Endothelial cell of umbilical vein (primary cell): ENCODE measurements at regions not wholly inside any gene's neighbourhood (a gene's known extent, or its start where the extent isn't known, plus 50 kb on each side); places are given as distances from the start of the nearest gene placed in this dataset.

ENCODE experiments used
- BruUV-seq: library from RNA; stranded (reverse); fragments of 400-500 nt; replicated peaks from 2 replicates; lab custom pipeline; 2021; lab: Mats Ljungman, UMichigan
- CTCF ChIA-PET: fragments of 300-600, 350-600 bp; sonication (Branson Sonifier 250); formaldehyde crosslinking; loops from one replicate; lab custom pipeline; 2021; ENCODE audit warnings: antibody characterized with exemption, inconsistent platforms; lab: Charles Lee
- POLR2A ChIA-PET: fragments of 300-600, 350-600 bp; sonication (Branson Sonifier 250); formaldehyde crosslinking; loops from one replicate; lab custom pipeline; 2021; ENCODE audit warnings: antibody characterized with exemption, inconsistent platforms; lab: Charles Lee
- DNase-seq: peaks from one replicate; pipeline ENCODE4 v3.0.0-alpha.2; 2011; ENCODE audit warnings: low read depth, low spot score
- FAIRE-seq: peaks from 2 replicates; lab custom pipeline; 2011; peaks lifted over from hg19 to GRCh38; lab: Jason Lieb, UNC
- H2AFZ ChIP-seq: 2 replicates; pipeline ENCODE4 v1.6.0; 2012; ENCODE audit warnings: low read depth, low read length, control low read depth, inconsistent platforms
- H3K27ac ChIP-seq: 2 replicates; pipeline ENCODE4 v1.5.1; 2011; ENCODE audit warnings: low read depth, mild to moderate bottlenecking, control low read depth, low read length, moderate library complexity; ENCODE audit not compliant: insufficient read depth
- H3K27me3 ChIP-seq, 2 experiments: 2 replicates each; pipeline versions ENCODE4 v1.6.0 to v1.6.1; 2011; ENCODE audit warnings: low read length in 2 of 2, mixed read lengths in 1 of 2; ENCODE audit not compliant: control insufficient read depth in 2 of 2, insufficient read depth in 2 of 2
- H3K36me3 ChIP-seq, 2 experiments: 2 replicates in 1 of 2; 3 replicates in 1 of 2; pipeline ENCODE4 v1.5.1; 2011; ENCODE audit warnings: low read length in 2 of 2, mild to moderate bottlenecking in 1 of 2, moderate library complexity in 1 of 2; ENCODE audit not compliant: control insufficient read depth in 2 of 2, insufficient read depth in 2 of 2; ENCODE audit errors: extremely low read depth in 1 of 2
- H3K4me1 ChIP-seq: 3 replicates; pipeline ENCODE4 v1.5.1; 2011; ENCODE audit warnings: mild to moderate bottlenecking, low read length; ENCODE audit not compliant: control insufficient read depth, insufficient read depth; ENCODE audit errors: extremely low read depth
- H3K4me2 ChIP-seq: 2 replicates; pipeline ENCODE4 v1.6.1; 2011; ENCODE audit warnings: low read length, control low read depth, mixed read lengths; ENCODE audit not compliant: insufficient read depth
- H3K4me3 ChIP-seq, 3 experiments: fragments of 200-600 bp in 1 of 3; sonication (generic), shearing (Covaris generic) in 1 of 3; replicated peaks in 1 of 3; 2 replicates each; pipeline ENCODE4 v1.5.1; 2011 to 2016; ENCODE audit warnings: control low read depth in 3 of 3, low read length in 3 of 3, mild to moderate bottlenecking in 2 of 3, inconsistent platforms in 1 of 3, low read depth in 1 of 3, moderate library complexity in 1 of 3; ENCODE audit not compliant: insufficient read depth in 1 of 3
- H3K79me2 ChIP-seq: 2 replicates; pipeline ENCODE4 v1.6.0; 2012; ENCODE audit warnings: low read length, inconsistent platforms; ENCODE audit not compliant: control insufficient read depth, insufficient read depth
- H3K9ac ChIP-seq: replicated peaks from 2 replicates; pipeline ENCODE3; 2011; ENCODE audit warnings: low read length, control low read depth; ENCODE audit not compliant: insufficient read depth; ENCODE audit errors: extremely low read depth
- H3K9me1 ChIP-seq: replicated peaks from 3 replicates; pipeline ENCODE4 v1.6.0; 2011; ENCODE audit warnings: mild to moderate bottlenecking, low read length; ENCODE audit not compliant: control insufficient read depth, insufficient read depth; ENCODE audit errors: extremely low read depth
- H3K9me3 ChIP-seq: replicated peaks from 2 replicates; pipeline ENCODE4 v1.5.1; 2012; ENCODE audit warnings: low read length, inconsistent platforms; ENCODE audit not compliant: control insufficient read depth, insufficient read depth
- H4K20me1 ChIP-seq: replicated peaks from 2 replicates; pipeline ENCODE3; 2011; ENCODE audit warnings: mild to moderate bottlenecking, low read length; ENCODE audit not compliant: control insufficient read depth, insufficient read depth; ENCODE audit errors: extremely low read depth
- CTCF ChIP-seq, 2 donors: IDR thresholded peaks; 1 replicate in 1 of 2; 2 replicates in 1 of 2; pipeline ENCODE4 v1.5.1; 2011; ENCODE audit warnings: low read length in 2 of 2, mild to moderate bottlenecking in 2 of 2, moderate library complexity in 2 of 2, control low read depth in 1 of 2, inconsistent platforms in 1 of 2, low read depth in 1 of 2; ENCODE audit not compliant: insufficient read depth in 1 of 2; ENCODE audit errors: extremely low read depth in 1 of 2
- EZH2 ChIP-seq: IDR thresholded peaks from 2 replicates; pipeline ENCODE4 v1.6.1; 2012; ENCODE audit warnings: borderline replicate concordance, low read depth, mild to moderate bottlenecking, moderate library complexity, low read length, inconsistent platforms; ENCODE audit not compliant: severe bottlenecking
- FOS ChIP-seq: IDR thresholded peaks from 2 replicates; pipeline ENCODE4 v1.6.1; 2011; ENCODE audit warnings: mild to moderate bottlenecking, low read length, moderate library complexity, borderline replicate concordance; ENCODE audit not compliant: insufficient read depth
- GATA2 ChIP-seq: IDR thresholded peaks from 2 replicates; pipeline ENCODE4 v1.7.0; 2011; ENCODE audit warnings: low read depth, mild to moderate bottlenecking, moderate library complexity, mixed read lengths, low read length; ENCODE audit not compliant: insufficient read length, insufficient read depth
- JUN ChIP-seq: IDR thresholded peaks from 2 replicates; pipeline ENCODE4 v1.6.1; 2011; ENCODE audit warnings: borderline replicate concordance, low read depth; ENCODE audit not compliant: insufficient read length, insufficient read depth
- MAX ChIP-seq: IDR thresholded peaks from 2 replicates; pipeline ENCODE4 v1.6.1; 2011; ENCODE audit not compliant: insufficient read depth, insufficient read length
- MYC ChIP-seq: IDR thresholded peaks from one replicate; pipeline ENCODE4 v1.6.1; 2011; ENCODE audit warnings: mild to moderate bottlenecking, low read depth, low read length
- POLR2A ChIP-seq: IDR thresholded peaks from 2 replicates; pipeline ENCODE4 v1.6.1; 2012; ENCODE audit warnings: low read depth, mild to moderate bottlenecking, control low read depth, low read length
- POLR2AphosphoS5 ChIP-seq: IDR thresholded peaks from 2 replicates; pipeline ENCODE4 v1.6.1; 2012; ENCODE audit warnings: low read depth, mild to moderate bottlenecking, control low read depth, low read length, moderate library complexity; ENCODE audit not compliant: insufficient read depth
- dilution Hi-C: fragments of 300-500 bp; cut with MboI; formaldehyde crosslinking; loops from one replicate; pipeline ENCODE4 v1.15.0; 2019; ENCODE audit warnings: low sequenced_read_pairs; ENCODE audit not compliant: extremely low pct_ligation_motif_present
- intact Hi-C: fragments of 100-400 bp; cut with micrococcal nuclease; formaldehyde crosslinking; loops from one replicate; pipeline ENCODE4 v1.10.0; 2022

- DNase-seq: no peak
- Histone ChIP-seq H3K9ac (no peak overlapping the region), H3K79me2 (no peaks in the 10 kb centered on the region), H2AFZ (no peak overlapping the region), H3K36me3 (no peaks in the 10 kb centered on the region), H4K20me1 (no peaks in the 10 kb centered on the region), H3K27me3 (peaks cover 0 to 10% of the 10 kb centered on the region in 2 experiments), H3K27ac (no peak overlapping the region), H3K9me1 (no peaks in the 10 kb centered on the region), H3K4me2 (no peak overlapping the region), H3K4me1 (no peaks in the 10 kb centered on the region), H3K4me3 (no peak overlapping the region), H3K9me3 (no peaks in the 10 kb centered on the region)
- dilution Hi-C loops: no loop called here
- intact Hi-C loops: no loop called here
- FAIRE-seq: no peak
- ChIA-PET CTCF (interaction anchor here (1.3 kb wide), 1 partner anchor 334 kb away, joined by 4 read pairs; no protein-coding TSS in a partner anchor), POLR2A (no interaction called here)
- TF ChIP-seq FOS (no peak), GATA2 (no peak), POLR2AphosphoS5 (no peak), MYC (no peak), MAX (no peak), CTCF (IDR thresholded peaks at IDR 0.05; ENCODE audit: extremely low read depth in 1 of 2, insufficient read depth in 1 of 2, low read depth in 1 of 2, low read length in 2 of 2) (no peak), JUN (no peak), POLR2A (no peak), EZH2 (no peak)
- no TSS peak for BruUV-seq
These were observed 269.7 kb upstream of the APCDD1 start for GRCh38 chr18:10184776-10185175.
